Activated naive CD8-positive, alpha-beta T cell treated with anti-CD3 and anti-CD28 coated beads, Interleukin-2, amount 10 ng/mL, durations not matched to agents 7 days and 5 days (primary cell): ENCODE measurements at regions not wholly inside any gene's neighbourhood (a gene's known extent, or its start where the extent isn't known, plus 50 kb on each side); places are given as distances from the start of the nearest gene placed in this dataset.

Experiments
- ATAC-seq: fragments of 150-1000 bp; cut with Tn5 transposase; one replicate; pipeline ENCODE4 v1.10.0; 2021; ENCODE audit warnings: low read depth, moderate library complexity
- POLR2A ChIA-PET: fragments of 350-600 bp; sonication (Branson Sonifier 250); formaldehyde crosslinking; loops from one replicate; lab custom pipeline; 2021; ENCODE audit warnings: antibody characterized with exemption; lab: Charles Lee
- DNase-seq: peaks from one replicate; pipeline ENCODE4 v3.0.0; 2021
- H3K27ac Mint-ChIP-seq: one replicate; pipeline ENCODE4 v1.8.0; 2022; ENCODE audit warnings: mild to moderate bottlenecking, mixed read lengths
- H3K27me3 Mint-ChIP-seq: one replicate; pipeline ENCODE4 v1.8.0; 2022; ENCODE audit warnings: mild to moderate bottlenecking, moderate library complexity, mixed read lengths
- H3K36me3 Mint-ChIP-seq: one replicate; pipeline ENCODE4 v1.8.0; 2021; ENCODE audit warnings: mild to moderate bottlenecking, mixed read lengths
- H3K4me1 Mint-ChIP-seq: one replicate; pipeline ENCODE4 v1.8.0; 2021; ENCODE audit warnings: mixed read lengths
- H3K4me3 Mint-ChIP-seq: one replicate; pipeline ENCODE4 v1.8.0; 2022; ENCODE audit warnings: mild to moderate bottlenecking, moderate library complexity, mixed read lengths
- H3K9me3 Mint-ChIP-seq: one replicate; pipeline ENCODE4 v1.8.0; 2021; ENCODE audit warnings: mixed read lengths

- H3K27ac Mint-ChIP-seq, result no peak overlapping the region
- POLR2A ChIA-PET, result no interaction called here
- H3K9me3 Mint-ChIP-seq, result peaks cover 4% of the 10 kb centered on the region
- DNase-seq (no peak), ATAC-seq (no peak)
- H3K36me3 Mint-ChIP-seq, result no peaks in the 10 kb centered on the region
- H3K4me3 Mint-ChIP-seq, result no peak overlapping the region
- H3K4me1 Mint-ChIP-seq, result no peaks in the 10 kb centered on the region
- no peaks in the 10 kb centered on the region for H3K27me3 Mint-ChIP-seq
Measured at GRCh38 chr12:41634091-41634490, 446.0 kb downstream of the PDZRN4 start.

- no peak overlapping the region for H3K4me3 Mint-ChIP-seq
Measured at GRCh38 chr12:41629611-41630010, 441.5 kb downstream of the PDZRN4 start.

GRCh38 chr12:41627476-41627875 is 439.4 kb downstream of the PDZRN4 start:
- DNase-seq, result no peak
- H3K27ac Mint-ChIP-seq, result no peak overlapping the region
- H3K4me3 Mint-ChIP-seq, result no peak overlapping the region
- no peaks in the 10 kb centered on the region for H3K36me3 Mint-ChIP-seq
- peaks cover 2% of the 10 kb centered on the region for H3K27me3 Mint-ChIP-seq
- ATAC-seq, result no peak
- H3K9me3 Mint-ChIP-seq, result peaks cover 2% of the 10 kb centered on the region
- no peaks in the 10 kb centered on the region for H3K4me1 Mint-ChIP-seq
- POLR2A ChIA-PET, result no interaction called here

More at GRCh38 chr12:41629611-41630010, 441.5 kb downstream of the PDZRN4 start:
- no peak overlapping the region for H3K27ac Mint-ChIP-seq
- peaks cover 2% of the 10 kb centered on the region for H3K9me3 Mint-ChIP-seq
- H3K4me1 Mint-ChIP-seq, result no peaks in the 10 kb centered on the region
- H3K36me3 Mint-ChIP-seq, result no peaks in the 10 kb centered on the region
- peaks cover 2% of the 10 kb centered on the region for H3K27me3 Mint-ChIP-seq
- DNase-seq, result no peak
- no peak for ATAC-seq
- POLR2A ChIA-PET, result no interaction called here

- ATAC-seq, result no peak
- Mint-ChIP-seq H3K4me3 (no peak overlapping the region), H3K27me3 (peaks cover 2% of the 10 kb centered on the region)
Measured at GRCh38 chr12:41624571-41624970, 436.5 kb downstream of the PDZRN4 start.

More at GRCh38 chr12:41624571-41624970, 436.5 kb downstream of the PDZRN4 start:
- no peak overlapping the region for H3K27ac Mint-ChIP-seq
- H3K36me3 Mint-ChIP-seq, result no peaks in the 10 kb centered on the region
- H3K4me1 Mint-ChIP-seq, result no peaks in the 10 kb centered on the region
- DNase-seq, result no peak
- H3K9me3 Mint-ChIP-seq, result peaks cover 2% of the 10 kb centered on the region
- POLR2A ChIA-PET, result no interaction called here
